Esophagus squamous epithelium (tissue), 5 donors: ENCODE measurements at regions not wholly inside any gene's neighbourhood (a gene's known extent, or its start where the extent isn't known, plus 50 kb on each side); places are given as distances from the start of the nearest gene placed in this dataset.

Source experiments
- DNase-seq: peaks from one replicate; lab custom pipeline; 2025; lab: John Stamatoyannopoulos, UW
- H3K27ac ChIP-seq, 4 donors: fragments of 200-600 bp; sonication (generic); one replicate each; pipeline ENCODE4 v1.5.1; 2016 to 2019; ENCODE audit warnings: mild to moderate bottlenecking in 1 of 4
- H3K27me3 ChIP-seq, 4 donors: fragments of 200-600 bp; sonication (generic); 1 replicate in 3 of 4; 2 replicates in 1 of 4; pipeline versions ENCODE4 v1.5.1 to v1.6.0; 2017 to 2021; ENCODE audit warnings: antibody characterized with exemption in 1 of 4
- H3K36me3 ChIP-seq, 3 donors: fragments of 200-600 bp; sonication (generic); one replicate each; pipeline ENCODE4 v1.5.1; 2016 to 2019
- H3K4me1 ChIP-seq, 3 donors: fragments of 200-600 bp; sonication (generic); one replicate each; pipeline ENCODE4 v1.5.1; 2017 to 2019
- H3K4me3 ChIP-seq, 4 donors: fragments of 200-600 bp; sonication (generic); 1 replicate in 3 of 4; 2 replicates in 1 of 4; pipeline ENCODE4 v1.5.1; 2016 to 2019; ENCODE audit warnings: mild to moderate bottlenecking in 2 of 4, moderate library complexity in 1 of 4
- H3K9me3 ChIP-seq, 3 donors: fragments of 200-600 bp; sonication (generic); one replicate each; pipeline ENCODE4 v1.5.1; 2016 to 2019
- CTCF ChIP-seq, 6 experiments: fragments of 450-650 bp in 4 of 6; fragments of 200-600 bp in 2 of 6; sonication (generic) in 2 of 6; IDR thresholded peaks; one replicate each; pipeline ENCODE4 v1.5.1; 2016 to 2019; ENCODE audit warnings: antibody characterized with exemption in 6 of 6, mild to moderate bottlenecking in 4 of 6, moderate library complexity in 4 of 6
- POLR2A ChIP-seq, 4 donors: fragments of 450-650 bp; IDR thresholded peaks; one replicate each; pipeline ENCODE4 v1.6.1; 2017; ENCODE audit warnings: antibody characterized with exemption in 4 of 4, mild to moderate bottlenecking in 4 of 4, moderate library complexity in 3 of 4
- WGBS, 2 donors: methylation state at CpG; one replicate each; pipeline ENCODE4 v1.1.5; 2018; 5-methylcytosine and 5-hydroxymethylcytosine counted together
- intact Hi-C: fragments of 100-400 bp; cut with DNase I; formaldehyde crosslinking; loops from one replicate; pipeline ENCODE4 v1.15.0; 2022
- donor health status: DM: yes; HTN: yes; CAD: no.

GRCh38 chr5:29547236-29547865, 1646.1 kb upstream of the CDH6 start:
- TF ChIP-seq CTCF (IDR thresholded peaks at IDR 0.05) (no peak), POLR2A (IDR thresholded peaks at IDR 0.05) (no peak)
- H3K27ac ChIP-seq: no peak overlapping the region
- H3K27me3 ChIP-seq: no peaks in the 10 kb centered on the region
- 29 to 36% methylated on average over 6 of the region's 6 CpGs for whole genome bisulfite sequencing, 2 donors
- H3K9me3 ChIP-seq: peaks cover 0 to 15% (median 5%) of the 10 kb centered on the region in 3 donors
- intact Hi-C loops: no loop called here
- no peak for DNase-seq
- H3K4me3 ChIP-seq: no peak overlapping the region
- no peaks in the 10 kb centered on the region for H3K36me3 ChIP-seq
- no peaks in the 10 kb centered on the region for H3K4me1 ChIP-seq

- H3K27me3 ChIP-seq: no peaks in the 10 kb centered on the region
- no peak overlapping the region for H3K4me3 ChIP-seq
- intact Hi-C loops: no loop called here
- 69 to 77% methylated on average over 2 of the region's 2 CpGs for WGBS, 2 donors
- no peak for DNase-seq
- H3K36me3 ChIP-seq: no peaks in the 10 kb centered on the region
- H3K27ac ChIP-seq: no peak overlapping the region
- H3K4me1 ChIP-seq: no peaks in the 10 kb centered on the region
- H3K9me3 ChIP-seq: peaks cover 0 to 26% (median under 1%) of the 10 kb centered on the region in 3 donors
- TF ChIP-seq CTCF (IDR thresholded peaks at IDR 0.05): no peak
- no peak for TF ChIP-seq POLR2A (IDR thresholded peaks at IDR 0.05)
Measured at GRCh38 chr5:29543501-29543900, 1650.0 kb upstream of the CDH6 start.

- H3K27me3 ChIP-seq: no peaks in the 10 kb centered on the region
- DNase-seq: no peak
- intact Hi-C loops: no loop called here
- no peak overlapping the region for H3K27ac ChIP-seq
- H3K4me3 ChIP-seq: no peak overlapping the region
- no peaks in the 10 kb centered on the region for H3K9me3 ChIP-seq
- H3K36me3 ChIP-seq: no peaks in the 10 kb centered on the region
- no peaks in the 10 kb centered on the region for H3K4me1 ChIP-seq
- 18 to 26% methylated on average over 2 of the region's 2 CpGs for WGBS, 2 donors
- TF ChIP-seq CTCF (IDR thresholded peaks at IDR 0.05): no peak
- no peak for TF ChIP-seq POLR2A (IDR thresholded peaks at IDR 0.05)
Measured at GRCh38 chr5:29524227-29524626, 1669.3 kb upstream of the CDH6 start.

GRCh38 chr5:29518176-29518575, 1675.3 kb upstream of the CDH6 start:
- WGBS, 2 donors: 53 to 65% methylated on average over 2 of the region's 2 CpGs
- Histone ChIP-seq H3K4me3 (no peak overlapping the region), H3K27me3 (no peaks in the 10 kb centered on the region), H3K27ac (no peak overlapping the region), H3K4me1 (no peaks in the 10 kb centered on the region), H3K36me3 (no peaks in the 10 kb centered on the region), H3K9me3 (no peaks in the 10 kb centered on the region)
- TF ChIP-seq CTCF (IDR thresholded peaks at IDR 0.05) (no peak), POLR2A (IDR thresholded peaks at IDR 0.05) (no peak)
- intact Hi-C loops: no loop called here
- DNase-seq: no peak

GRCh38 chr5:29516224-29516623, 1677.3 kb upstream of the CDH6 start:
- intact Hi-C loops: no loop called here
- H3K27me3 ChIP-seq: no peaks in the 10 kb centered on the region
- no peaks in the 10 kb centered on the region for H3K36me3 ChIP-seq
- no peaks in the 10 kb centered on the region for H3K9me3 ChIP-seq
- no peak overlapping the region for H3K27ac ChIP-seq
- WGBS, 2 donors: 56 to 75% methylated on average over 2 of the region's 2 CpGs
- TF ChIP-seq CTCF (IDR thresholded peaks at IDR 0.05): no peak
- no peak for TF ChIP-seq POLR2A (IDR thresholded peaks at IDR 0.05)
- no peaks in the 10 kb centered on the region for H3K4me1 ChIP-seq
- no peak overlapping the region for H3K4me3 ChIP-seq
- DNase-seq: no peak
